PC-9 (cell line): ENCODE measurements at regions not wholly inside any gene's neighbourhood (a gene's known extent, or its start where the extent isn't known, plus 50 kb on each side); places are given as distances from the start of the nearest gene placed in this dataset.

Experiments used
- BruUV-seq: library from RNA; stranded (reverse); fragments of 400-500 nt; replicated peaks from 2 replicates; lab custom pipeline; 2021; lab: Mats Ljungman, UMichigan
- CTCF ChIA-PET: fragments of 300-600 bp; sonication (Branson Sonifier 250); formaldehyde crosslinking; loops from one replicate; lab custom pipeline; 2022; ENCODE audit warnings: antibody characterized with exemption; lab: Charles Lee
- POLR2A ChIA-PET: fragments of 300-600 bp; sonication (Branson Sonifier 250); formaldehyde crosslinking; loops from one replicate; lab custom pipeline; 2022; ENCODE audit warnings: antibody characterized with exemption; ENCODE audit not compliant: unreplicated experiment; lab: Charles Lee
- DNase-seq, 2 experiments: peaks; one replicate each; pipeline versions ENCODE4 v3.0.0 to v3.0.0-alpha.2; 2015 to 2022; ENCODE audit warnings: mixed read lengths in 1 of 2
- H2AFZ ChIP-seq: fragments of 200-600 bp; sonication (generic); 2 replicates; pipeline ENCODE4 v1.8.1; 2017; ENCODE audit warnings: antibody characterized with exemption
- H3F3A ChIP-seq: fragments of 200-600 bp; sonication (generic); 2 replicates; pipeline ENCODE4 v1.8.1; 2017; ENCODE audit warnings: antibody characterized with exemption, mild to moderate bottlenecking, low read depth; ENCODE audit not compliant: insufficient read depth
- H3K27ac ChIP-seq: fragments of 200-600 bp; sonication (generic); 2 replicates; pipeline ENCODE4 v1.6.1; 2016; ENCODE audit warnings: mixed run types
- H3K27me3 ChIP-seq: fragments of 200-600 bp; sonication (generic); 2 replicates; pipeline ENCODE4 v1.6.1; 2016; ENCODE audit warnings: low read depth, mixed run types; ENCODE audit not compliant: insufficient read depth
- H3K36me3 ChIP-seq: fragments of 200-600 bp; sonication (generic); 2 replicates; pipeline ENCODE4 v1.6.1; 2016; ENCODE audit warnings: low read depth, mixed run types
- H3K4me1 ChIP-seq: fragments of 200-600 bp; sonication (generic); replicated peaks from 2 replicates; pipeline ENCODE4 v1.6.1; 2016; ENCODE audit warnings: mixed run types; ENCODE audit not compliant: insufficient read depth
- H3K4me2 ChIP-seq: fragments of 200-600 bp; sonication (generic); 2 replicates; pipeline ENCODE4 v1.6.1; 2017; ENCODE audit warnings: mixed run types
- H3K4me3 ChIP-seq: fragments of 200-600 bp; sonication (generic); 2 replicates; pipeline ENCODE4 v1.6.1; 2016; ENCODE audit warnings: mixed run types
- H3K79me2 ChIP-seq: fragments of 200-600 bp; sonication (generic); 2 replicates; pipeline ENCODE4 v1.6.1; 2017; ENCODE audit warnings: low read depth, mixed run types
- H3K9me2 ChIP-seq: fragments of 200-600 bp; sonication (generic); 2 replicates; pipeline ENCODE4 v1.8.1; 2017; ENCODE audit warnings: mild to moderate bottlenecking; ENCODE audit not compliant: insufficient read depth
- H3K9me3 ChIP-seq: fragments of 200-600 bp; sonication (generic); 2 replicates; pipeline ENCODE4 v1.8.1; 2016; ENCODE audit warnings: low read depth; ENCODE audit not compliant: insufficient read depth
- H4K20me1 ChIP-seq: fragments of 200-600 bp; sonication (generic); 2 replicates; pipeline ENCODE4 v1.8.1; 2017; ENCODE audit not compliant: insufficient read depth
- CTCF ChIP-seq: fragments of 200-600 bp; sonication (generic); conservative IDR thresholded peaks from 2 replicates; pipeline ENCODE4 v1.6.1; 2017; ENCODE audit warnings: mixed run types, antibody characterized with exemption, mild to moderate bottlenecking, moderate library complexity
- EZH2 ChIP-seq: fragments of 200-600 bp; sonication (generic); IDR thresholded peaks from 2 replicates; pipeline ENCODE4 v1.8.0; 2017; ENCODE audit warnings: antibody characterized with exemption, low read depth
- intact Hi-C: fragments of 100-400 bp; cut with micrococcal nuclease; formaldehyde crosslinking; loops from one replicate; pipeline ENCODE4 v1.10.0; 2022; ENCODE audit not compliant: unreplicated experiment

- no TSS peak for BruUV-seq
- POLR2A ChIA-PET: no interaction called here
- H4K20me1 ChIP-seq: no peaks in the 10 kb centered on the region
- no peaks in the 10 kb centered on the region for H3F3A ChIP-seq
- H3K27ac ChIP-seq: no peak overlapping the region
- intact Hi-C loops: no loop called here
- no peak for DNase-seq
- no peak overlapping the region for H3K4me2 ChIP-seq
- H3K4me1 ChIP-seq: no peaks in the 10 kb centered on the region
- CTCF ChIA-PET: no interaction called here
- H3K4me3 ChIP-seq: no peak overlapping the region
- no peak for TF ChIP-seq EZH2
- no peak for TF ChIP-seq CTCF
- no peaks in the 10 kb centered on the region for H3K9me3 ChIP-seq
- H3K27me3 ChIP-seq: peaks cover 75% of the 10 kb centered on the region
- no peak overlapping the region for H2AFZ ChIP-seq
- no peaks in the 10 kb centered on the region for H3K9me2 ChIP-seq
- no peaks in the 10 kb centered on the region for H3K36me3 ChIP-seq
- H3K79me2 ChIP-seq: no peaks in the 10 kb centered on the region
These were observed 117.6 kb upstream of the TCERG1L start for GRCh38 chr10:131429141-131429540.

GRCh38 chr10:131429942-131430341 lies 118.4 kb upstream of the TCERG1L start:
- H3K4me3 ChIP-seq: no peak overlapping the region
- peaks cover 81% of the 10 kb centered on the region for H3K27me3 ChIP-seq
- H2AFZ ChIP-seq: no peak overlapping the region
- POLR2A ChIA-PET: no interaction called here
- BruUV-seq: no TSS peak
- H3K4me1 ChIP-seq: no peaks in the 10 kb centered on the region
- H3F3A ChIP-seq: no peaks in the 10 kb centered on the region
- H3K4me2 ChIP-seq: no peak overlapping the region
- H3K27ac ChIP-seq: no peak overlapping the region
- no peaks in the 10 kb centered on the region for H3K36me3 ChIP-seq
- no peak for TF ChIP-seq EZH2
- TF ChIP-seq CTCF: no peak
- intact Hi-C loops: no loop called here
- no peak for DNase-seq
- no peaks in the 10 kb centered on the region for H3K9me2 ChIP-seq
- H4K20me1 ChIP-seq: no peaks in the 10 kb centered on the region
- no peaks in the 10 kb centered on the region for H3K9me3 ChIP-seq
- H3K79me2 ChIP-seq: no peaks in the 10 kb centered on the region
- CTCF ChIA-PET: no interaction called here

GRCh38 chr10:131430716-131431412 lies 119.3 kb upstream of the TCERG1L start:
- no peaks in the 10 kb centered on the region for H3K36me3 ChIP-seq
- TF ChIP-seq EZH2 (no peak), CTCF (no peak)
- no peaks in the 10 kb centered on the region for H4K20me1 ChIP-seq
- H2AFZ ChIP-seq: no peak overlapping the region
- no peak for DNase-seq
- H3K27ac ChIP-seq: no peak overlapping the region
- no TSS peak for BruUV-seq
- peaks cover 86% of the 10 kb centered on the region for H3K27me3 ChIP-seq
- H3K4me2 ChIP-seq: no peak overlapping the region
- H3K4me1 ChIP-seq: no peaks in the 10 kb centered on the region
- intact Hi-C loops: no loop called here
- H3K9me3 ChIP-seq: no peaks in the 10 kb centered on the region
- H3K4me3 ChIP-seq: no peak overlapping the region
- CTCF ChIA-PET: no interaction called here
- H3K79me2 ChIP-seq: no peaks in the 10 kb centered on the region
- no peaks in the 10 kb centered on the region for H3K9me2 ChIP-seq
- H3F3A ChIP-seq: no peaks in the 10 kb centered on the region
- POLR2A ChIA-PET: no interaction called here
